ENCODE measurements at regions not wholly inside any gene's neighbourhood (a gene's known extent, or its start where the extent isn't known, plus 50 kb on each side); places are given as distances from the start of the nearest gene placed in this dataset.
"Not testable (repeated sequence)": the region's sequence is repeated elsewhere in the genome, so short reads cannot be mapped to it uniquely, and the experiment has no call there.

DNA sequence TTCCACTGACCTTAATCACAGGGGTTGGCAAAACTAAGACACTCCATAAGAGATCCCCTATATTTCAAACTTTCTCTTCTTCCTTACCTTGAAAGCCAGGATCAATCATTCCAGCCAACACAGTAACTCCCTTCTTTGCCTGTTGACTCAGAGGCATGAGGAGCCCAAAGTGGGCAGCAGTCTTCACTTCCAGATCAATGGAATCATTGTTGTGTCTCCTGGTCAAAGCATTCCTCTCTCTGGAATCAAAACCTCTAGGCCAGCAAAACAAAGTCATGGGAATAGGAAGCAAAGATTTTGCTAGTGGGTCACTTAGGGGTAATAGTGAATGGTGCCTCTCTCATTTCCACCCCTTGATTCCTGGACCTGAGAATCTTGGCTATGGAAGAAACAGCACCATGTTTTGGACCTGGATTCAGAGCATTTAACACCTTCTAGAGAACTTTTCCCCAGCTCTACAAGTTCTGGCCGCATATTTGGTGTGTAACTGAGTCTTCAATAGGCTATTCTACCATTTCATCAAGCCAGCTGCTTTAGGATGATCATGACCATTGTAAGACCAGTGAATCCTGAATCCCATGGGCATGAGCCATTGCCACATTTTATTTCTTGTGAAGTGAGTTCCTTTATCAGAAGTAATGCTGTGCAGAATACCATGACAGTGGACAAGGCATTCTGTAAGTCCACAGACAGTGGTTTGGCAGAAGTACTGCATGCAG, 65.7 kb upstream of the SERPINE2 start:
- DNase-seq = no peak

DNA sequence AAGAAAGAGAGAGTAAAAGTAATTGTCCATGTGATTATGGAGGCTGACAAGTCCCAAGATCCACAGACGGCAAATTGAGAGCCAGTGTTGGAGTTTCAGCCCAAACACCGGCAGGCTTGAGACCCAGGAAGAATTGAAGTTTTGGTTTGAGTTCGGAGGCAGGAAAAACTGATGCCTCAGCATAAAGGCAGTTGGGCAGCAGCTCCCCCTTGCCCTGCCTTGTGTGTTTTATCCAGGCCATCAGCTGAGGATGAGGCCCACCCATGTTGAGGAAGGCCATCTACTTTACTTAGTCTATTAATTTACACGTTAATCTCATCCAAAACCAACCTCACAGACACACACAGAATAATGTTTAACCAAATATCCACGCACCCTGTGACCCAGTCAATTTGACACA, 64.6 kb upstream of the SERPINE2 start:
- no peak for DNase-seq

- no peak for DNase-seq
Measured at GRCh38 chr2:224102991-224103390, 63.9 kb upstream of the SERPINE2 start.

- peak; percentile 18 for DNase-seq
Measured at GRCh38 chr2:224101820-224102630, 62.9 kb upstream of the SERPINE2 start.

- no peak for DNase-seq
Measured at GRCh38 chr2:224099861-224100643, 61.0 kb upstream of the SERPINE2 start.

- no peak for DNase-seq
Measured at GRCh38 chr2:224098481-224099230, 59.6 kb upstream of the SERPINE2 start.

DNA sequence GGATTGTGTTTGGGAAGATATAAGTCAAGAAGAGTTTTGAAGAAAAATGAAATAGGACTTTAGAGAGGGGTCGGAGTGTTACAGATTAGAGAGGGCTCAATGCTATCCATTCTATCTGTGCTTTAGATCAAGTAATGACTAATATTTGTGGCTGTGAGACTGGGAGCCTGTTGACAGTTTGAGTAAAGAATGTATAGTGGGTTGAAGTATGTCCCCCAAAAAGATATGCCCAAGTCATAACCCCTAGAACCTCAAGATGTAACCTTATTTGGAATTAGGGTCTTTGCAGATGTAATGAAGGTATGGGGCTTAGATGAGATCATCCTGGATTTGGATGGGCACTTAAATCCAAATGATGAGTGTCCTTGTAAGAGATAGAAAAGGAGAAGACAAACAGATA, 55.3 kb upstream of the SERPINE2 start:
- no peak for DNase-seq

GRCh38 chr2:224091671-224092070, 52.6 kb upstream of the SERPINE2 start:
- DNase-seq = not testable (repeated sequence)

DNA sequence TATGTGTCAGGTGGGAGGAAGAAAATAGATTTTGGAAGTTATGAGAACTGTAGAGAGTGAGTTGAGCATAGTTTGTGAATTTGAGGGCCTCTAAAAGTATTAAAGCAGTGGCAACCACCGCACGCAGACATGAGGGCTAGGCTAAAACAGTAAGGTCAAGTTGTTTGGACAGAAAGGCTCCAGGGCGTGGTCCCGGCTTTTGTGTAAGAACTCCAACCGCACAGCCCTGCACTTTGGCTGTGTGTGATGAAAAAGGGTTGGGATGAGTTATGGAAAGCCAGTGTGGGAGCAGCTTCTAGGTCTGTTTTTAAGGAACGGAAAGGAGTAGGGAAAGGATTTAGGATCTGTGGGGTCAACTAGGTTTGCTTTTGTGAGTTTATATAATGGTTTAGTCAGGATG, 50.5 kb upstream of the SERPINE2 start:
- not testable (repeated sequence) for DNase-seq

All from inflammatory macrophage treated with lipopolysaccharide for 4 hours (primary cell).